PC-9 (cell line): ENCODE measurements at regions not wholly inside any gene's neighbourhood (a gene's known extent, or its start where the extent isn't known, plus 50 kb on each side); places are given as distances from the start of the nearest gene placed in this dataset.

Experiments
- CTCF ChIP-seq: fragments of 200-600 bp; sonication (generic); conservative IDR thresholded peaks from 2 replicates; pipeline ENCODE4 v1.6.1; 2017; ENCODE audit warnings: mixed run types, antibody characterized with exemption, mild to moderate bottlenecking, moderate library complexity
- EZH2 ChIP-seq: fragments of 200-600 bp; sonication (generic); IDR thresholded peaks from 2 replicates; pipeline ENCODE4 v1.8.0; 2017; ENCODE audit warnings: antibody characterized with exemption, low read depth

DNA sequence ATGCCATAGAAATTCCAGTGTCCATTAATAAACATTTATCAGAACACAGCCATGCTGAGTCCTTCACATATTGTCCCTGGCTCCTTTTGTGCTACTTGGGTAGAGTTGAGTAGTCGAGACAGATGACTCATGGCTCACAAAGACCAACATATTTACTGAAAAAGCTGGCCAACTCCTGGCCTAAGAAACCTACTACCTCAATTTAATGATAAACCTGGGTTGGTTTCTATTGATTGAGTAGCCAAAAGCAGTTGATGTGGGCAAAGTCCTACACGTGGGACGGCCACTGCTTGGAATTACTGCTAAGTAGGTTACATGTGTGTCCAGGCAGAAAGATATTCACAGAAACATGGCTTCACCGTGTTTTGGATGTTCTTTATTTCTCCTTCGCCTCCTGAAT lies 402.2 kb downstream of the NR2F2 start:
- TF ChIP-seq CTCF, result no peak
- TF ChIP-seq EZH2, result no peak
